IMR-90 (cell line): ENCODE measurements at regions not wholly inside any gene's neighbourhood (a gene's known extent, or its start where the extent isn't known, plus 50 kb on each side); places are given as distances from the start of the nearest gene placed in this dataset.

Source experiments
- ATAC-seq: fragments of 200-7000 bp; cut with Tn5 transposase; 2 replicates; pipeline ENCODE4 v1.9.1; 2020; ENCODE audit warnings: low read depth, mild to moderate bottlenecking, moderate library complexity
- BruUV-seq: library from RNA; stranded (reverse); fragments of 400-500 nt; replicated peaks from 2 replicates; lab custom pipeline; 2021; lab: Mats Ljungman, UMichigan
- CTCF ChIA-PET: fragments of 300-600 bp; formaldehyde crosslinking; extraction: SDS; loops from one replicate; lab custom pipeline; 2021; ENCODE audit warnings: antibody characterized with exemption; lab: Yijun Ruan, JAX
- POLR2A ChIA-PET: fragments of 300-600 bp; sonication (Branson Sonifier 250); formaldehyde crosslinking; loops from one replicate; lab custom pipeline; 2022; ENCODE audit warnings: antibody characterized with exemption; ENCODE audit not compliant: unreplicated experiment; lab: Charles Lee
- DNase-seq: peaks from one replicate; pipeline ENCODE4 v3.0.0; 2013
- H2AFZ ChIP-seq: replicated peaks from 2 replicates; pipeline ENCODE3; 2013; ENCODE audit warnings: low read length, mild to moderate bottlenecking; ENCODE audit not compliant: poor library complexity
- H2AK5ac ChIP-seq: 2 replicates; pipeline ENCODE4 v1.6.1; 2013; ENCODE audit warnings: low read depth, low read length, inconsistent platforms
- H2AK9ac ChIP-seq: replicated peaks from 2 replicates; pipeline ENCODE3; 2013; ENCODE audit warnings: mild to moderate bottlenecking, low read depth, low read length, moderate library complexity; ENCODE audit not compliant: poor library complexity
- H2BK120ac ChIP-seq: 2 replicates; pipeline ENCODE4 v1.6.1; 2013; ENCODE audit warnings: low read depth, low read length, inconsistent platforms
- H2BK15ac ChIP-seq: 3 replicates; pipeline ENCODE4 v1.6.1; 2013; ENCODE audit warnings: low read depth, low read length, inconsistent platforms
- H2BK20ac ChIP-seq: 2 replicates; pipeline ENCODE4 v1.6.1; 2013; ENCODE audit warnings: low read depth, mild to moderate bottlenecking, inconsistent platforms, low read length, moderate library complexity
- H2BK5ac ChIP-seq: 2 replicates; pipeline ENCODE4 v1.6.1; 2013; ENCODE audit warnings: mild to moderate bottlenecking, low read depth, low read length, inconsistent platforms; ENCODE audit not compliant: poor library complexity, severe bottlenecking
- H3K14ac ChIP-seq: replicated peaks from 2 replicates; pipeline ENCODE4 v1.6.1; 2013; ENCODE audit warnings: low read depth, low read length, inconsistent platforms
- H3K18ac ChIP-seq: 2 replicates; pipeline ENCODE4 v1.6.1; 2013; ENCODE audit warnings: low read depth, low read length, control low read depth
- H3K23ac ChIP-seq: 2 replicates; pipeline ENCODE4 v1.6.1; 2013; ENCODE audit warnings: low read depth, low read length, inconsistent platforms
- H3K27ac ChIP-seq: 2 replicates; pipeline ENCODE4 v1.5.1; 2013; ENCODE audit warnings: mild to moderate bottlenecking, control low read depth, low read length; ENCODE audit not compliant: insufficient read depth
- H3K27me3 ChIP-seq: 2 replicates; pipeline ENCODE4 v1.6.1; 2013; ENCODE audit warnings: low read length; ENCODE audit not compliant: control insufficient read depth, insufficient read depth
- H3K36me3 ChIP-seq: 2 replicates; pipeline ENCODE4 v1.6.1; 2013; ENCODE audit warnings: low read length, mixed read lengths; ENCODE audit not compliant: control insufficient read depth, insufficient read depth
- H3K4ac ChIP-seq: 2 replicates; pipeline ENCODE4 v1.6.1; 2013; ENCODE audit warnings: low read depth, low read length, inconsistent platforms
- H3K4me1 ChIP-seq: 2 replicates; pipeline ENCODE4 v1.6.1; 2013; ENCODE audit warnings: low read length, mixed read lengths; ENCODE audit not compliant: control insufficient read depth, insufficient read depth
- H3K4me2 ChIP-seq: 2 replicates; pipeline ENCODE4 v1.6.1; 2013; ENCODE audit warnings: low read depth, mild to moderate bottlenecking, control low read depth, low read length, moderate library complexity
- H3K4me3 ChIP-seq: 2 replicates; pipeline ENCODE4 v1.5.1; 2013; ENCODE audit warnings: low read depth, mild to moderate bottlenecking, control low read depth, low read length, moderate library complexity; ENCODE audit not compliant: insufficient read depth
- H3K56ac ChIP-seq: 2 replicates; pipeline ENCODE4 v1.6.1; 2013; ENCODE audit warnings: low read length, inconsistent platforms; ENCODE audit not compliant: insufficient read depth; ENCODE audit errors: extremely low read depth
- H3K79me1 ChIP-seq, 2 experiments: 2 replicates each; pipeline ENCODE4 v1.6.1; 2013; ENCODE audit warnings: low read length in 2 of 2, inconsistent platforms in 1 of 2, low read depth in 1 of 2
- H3K9ac ChIP-seq: 2 replicates; pipeline ENCODE4 v1.6.1; 2013; ENCODE audit warnings: low read depth, low read length, control low read depth
- H3K9me1 ChIP-seq: 2 replicates; pipeline ENCODE4 v1.6.1; 2013; ENCODE audit warnings: low read length, inconsistent platforms; ENCODE audit not compliant: insufficient read depth
- H3K9me3 ChIP-seq: 2 replicates; pipeline ENCODE4 v1.6.1; 2013; ENCODE audit warnings: low read length; ENCODE audit not compliant: control insufficient read depth, insufficient read depth
- H4K20me1 ChIP-seq: 2 replicates; pipeline ENCODE4 v1.6.1; 2013; ENCODE audit warnings: low read length, inconsistent platforms; ENCODE audit not compliant: insufficient read depth
- H4K5ac ChIP-seq: 2 replicates; pipeline ENCODE4 v1.6.1; 2013; ENCODE audit warnings: mild to moderate bottlenecking, low read depth, low read length, control low read depth
- H4K8ac ChIP-seq, 2 experiments: 2 replicates each; pipeline ENCODE4 v1.6.1; 2013; ENCODE audit warnings: low read depth in 2 of 2, low read length in 2 of 2, control low read depth in 1 of 2, inconsistent platforms in 1 of 2
- H4K91ac ChIP-seq: 2 replicates; pipeline ENCODE4 v1.6.1; 2013; ENCODE audit warnings: low read depth, low read length, inconsistent platforms; ENCODE audit not compliant: insufficient read depth
- CHD1 ChIP-seq: IDR thresholded peaks from 2 replicates; pipeline ENCODE4 v1.6.1; 2012; ENCODE audit warnings: low read depth, low read length, improper control_type of control experiment
- RAD21 ChIP-seq: IDR thresholded peaks from 2 replicates; pipeline ENCODE4 v1.6.1; 2012; ENCODE audit warnings: low read length, improper control_type of control experiment
- RCOR1 ChIP-seq: IDR thresholded peaks from 2 replicates; pipeline ENCODE4 v1.6.1; 2012; ENCODE audit warnings: mild to moderate bottlenecking, low read length, improper control_type of control experiment; ENCODE audit not compliant: insufficient replicate concordance
- SMC3 ChIP-seq: fragments of 150-350 bp; IDR thresholded peaks from 2 replicates; pipeline ENCODE4 v1.6.1; 2016; ENCODE audit warnings: low read depth, mild to moderate bottlenecking, antibody characterized with exemption, low read length, moderate library complexity
- WGBS, 2 experiments: methylation state at CpG; one replicate each; pipeline versions ENCODE4 v1.1.5 to v1.1.7; 2013; ENCODE audit warnings: missing lambda C conversion rate in 2 of 2; ENCODE audit not compliant: insufficient read length in 1 of 2; ENCODE audit errors: extremely low coverage in 2 of 2; 5-methylcytosine and 5-hydroxymethylcytosine counted together
- dilution Hi-C: fragments of 300-500 bp; cut with HindIII; formaldehyde crosslinking; loops from one replicate; pipeline ENCODE4 v1.14.3; 2018; ENCODE audit warnings: low sequenced_read_pairs; ENCODE audit not compliant: unreplicated experiment
- in situ Hi-C: fragments of 300-500 bp; cut with MboI; formaldehyde crosslinking; loops from 3 replicates; pipeline ENCODE4 v1.14.3; 2019; ENCODE audit warnings: low sequenced_read_pairs, inconsistent platforms, mixed read lengths
- intact Hi-C: fragments of 100-400 bp; cut with micrococcal nuclease; formaldehyde crosslinking; loops from 2 replicates; pipeline ENCODE4 v1.10.0; 2022
- TF ChIP-seq, protein P1 (sequence below): conservative IDR thresholded peaks from 2 replicates; pipeline ENCODE4 v1.5.1; 2012; ENCODE audit warnings: mild to moderate bottlenecking, low read depth, low read length, improper control_type of control experiment

- Histone ChIP-seq H3K23ac (no peak overlapping the region), H2BK15ac (no peak overlapping the region), H2AFZ (no peak overlapping the region), H3K56ac (no peak overlapping the region), H4K8ac (no peak overlapping the region), H3K27me3 (no peaks in the 10 kb centered on the region), H3K14ac (no peak overlapping the region), H3K36me3 (no peaks in the 10 kb centered on the region), H3K9ac (no peak overlapping the region), H2BK5ac (no peak overlapping the region), H4K20me1 (no peaks in the 10 kb centered on the region), H2BK20ac (no peak overlapping the region), H3K4me1 (no peaks in the 10 kb centered on the region), H3K4me2 (no peak overlapping the region), H3K79me1 (no peaks in the 10 kb centered on the region), H3K4me3 (no peak overlapping the region), H2BK120ac (no peak overlapping the region), H3K9me1 (no peaks in the 10 kb centered on the region), H2AK9ac (no peak overlapping the region), H3K18ac (no peak overlapping the region), H4K91ac (no peak overlapping the region), H3K27ac (no peak overlapping the region), H2AK5ac (no peak overlapping the region), H4K5ac (no peak overlapping the region), H3K4ac (no peak overlapping the region), H3K9me3 (no peaks in the 10 kb centered on the region)
- in situ Hi-C loops = no loop called here
- no peak for TF ChIP-seq RAD21
- TF ChIP-seq, protein P1, sequence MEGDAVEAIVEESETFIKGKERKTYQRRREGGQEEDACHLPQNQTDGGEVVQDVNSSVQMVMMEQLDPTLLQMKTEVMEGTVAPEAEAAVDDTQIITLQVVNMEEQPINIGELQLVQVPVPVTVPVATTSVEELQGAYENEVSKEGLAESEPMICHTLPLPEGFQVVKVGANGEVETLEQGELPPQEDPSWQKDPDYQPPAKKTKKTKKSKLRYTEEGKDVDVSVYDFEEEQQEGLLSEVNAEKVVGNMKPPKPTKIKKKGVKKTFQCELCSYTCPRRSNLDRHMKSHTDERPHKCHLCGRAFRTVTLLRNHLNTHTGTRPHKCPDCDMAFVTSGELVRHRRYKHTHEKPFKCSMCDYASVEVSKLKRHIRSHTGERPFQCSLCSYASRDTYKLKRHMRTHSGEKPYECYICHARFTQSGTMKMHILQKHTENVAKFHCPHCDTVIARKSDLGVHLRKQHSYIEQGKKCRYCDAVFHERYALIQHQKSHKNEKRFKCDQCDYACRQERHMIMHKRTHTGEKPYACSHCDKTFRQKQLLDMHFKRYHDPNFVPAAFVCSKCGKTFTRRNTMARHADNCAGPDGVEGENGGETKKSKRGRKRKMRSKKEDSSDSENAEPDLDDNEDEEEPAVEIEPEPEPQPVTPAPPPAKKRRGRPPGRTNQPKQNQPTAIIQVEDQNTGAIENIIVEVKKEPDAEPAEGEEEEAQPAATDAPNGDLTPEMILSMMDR = no peak
- no peak for TF ChIP-seq CHD1
- TF ChIP-seq SMC3 = no peak
- TF ChIP-seq RCOR1 = no peak
- no peak for ATAC-seq
- 29% methylated on average over 1 of the region's 3 CpGs; no CpG with 5 or more reads in 1 of the 2 experiments for WGBS, 2 experiments
- BruUV-seq = no TSS peak
- no peak for DNase-seq
- intact Hi-C loops = no loop called here
- CTCF ChIA-PET = no interaction called here
- POLR2A ChIA-PET = interaction anchor here (0.6 kb wide), 1 partner anchor 1638 kb away, joined by 3 read pairs; no protein-coding TSS in a partner anchor
- dilution Hi-C loops = no loop called here
Measured at GRCh38 chr2:122009561-122009960, 254.1 kb downstream of the TSN start.
